Activated CD8-positive, alpha-beta T cell treated with anti-CD3 and anti-CD28 coated beads for 36 hours (primary cell): ENCODE measurements at regions not wholly inside any gene's neighbourhood (a gene's known extent, or its start where the extent isn't known, plus 50 kb on each side); places are given as distances from the start of the nearest gene placed in this dataset.

ENCODE experiments used
- ATAC-seq: fragments of 200-7000 bp; cut with Tn5 transposase; one replicate; pipeline ENCODE4 v1.10.0; 2021; ENCODE audit warnings: mild to moderate bottlenecking, moderate library complexity
- CTCF ChIA-PET: fragments of 350-600 bp; sonication (Branson Sonifier 250); formaldehyde crosslinking; loops from one replicate; lab custom pipeline; 2021; ENCODE audit warnings: antibody characterized with exemption; lab: Charles Lee
- POLR2A ChIA-PET: fragments of 350-600 bp; sonication (Branson Sonifier 250); formaldehyde crosslinking; loops from one replicate; lab custom pipeline; 2021; ENCODE audit warnings: antibody characterized with exemption; lab: Charles Lee
- DNase-seq: peaks from one replicate; pipeline ENCODE4 v3.0.0-alpha.2; 2020
- H3K27ac Mint-ChIP-seq: one replicate; pipeline ENCODE4 v1.8.0; 2021; ENCODE audit warnings: mild to moderate bottlenecking, mixed read lengths
- H3K27me3 Mint-ChIP-seq: one replicate; pipeline ENCODE4 v1.8.0; 2021; ENCODE audit warnings: mixed read lengths
- H3K36me3 Mint-ChIP-seq: one replicate; pipeline ENCODE4 v1.8.0; 2021; ENCODE audit warnings: low read depth, mixed read lengths
- H3K4me1 Mint-ChIP-seq: one replicate; pipeline ENCODE4 v1.8.0; 2021; ENCODE audit warnings: low read depth, mixed read lengths
- H3K4me3 Mint-ChIP-seq: one replicate; pipeline ENCODE4 v1.8.0; 2021; ENCODE audit warnings: mild to moderate bottlenecking, moderate library complexity, mixed read lengths
- H3K9me3 Mint-ChIP-seq: one replicate; pipeline ENCODE4 v1.8.0; 2021; ENCODE audit warnings: mixed read lengths
- CTCF ChIP-seq: fragments of 200-600 bp; IDR thresholded peaks from one replicate; pipeline ENCODE4 v1.8.0; 2022; ENCODE audit warnings: antibody characterized with exemption, mild to moderate bottlenecking
- intact Hi-C: fragments of 100-400 bp; cut with micrococcal nuclease; formaldehyde crosslinking; loops from one replicate; pipeline ENCODE4 v1.10.0; 2022

GRCh38 chr9:15080401-15080800 is 170.2 kb upstream of the FREM1 start:
- H3K27me3 Mint-ChIP-seq: no peaks in the 10 kb centered on the region
- ChIA-PET CTCF (interaction anchor here (1.3 kb wide), 1 partner anchor 33 kb away, joined by 3 read pairs; no protein-coding TSS in a partner anchor), POLR2A (interaction anchor here (0.9 kb wide), 1 partner anchor 14 kb away, joined by 3 read pairs; no protein-coding TSS in a partner anchor)
- TF ChIP-seq CTCF: no peak
- no peaks in the 10 kb centered on the region for H3K36me3 Mint-ChIP-seq
- H3K9me3 Mint-ChIP-seq: no peaks in the 10 kb centered on the region
- ATAC-seq (no peak), DNase-seq (no peak)
- no peak overlapping the region for H3K27ac Mint-ChIP-seq
- no peaks in the 10 kb centered on the region for H3K4me1 Mint-ChIP-seq
- intact Hi-C loops: no loop called here
- H3K4me3 Mint-ChIP-seq: no peak overlapping the region

- no peak overlapping the region for H3K4me3 Mint-ChIP-seq
- no peaks in the 10 kb centered on the region for H3K4me1 Mint-ChIP-seq
- DNase-seq: no peak
- no peak for TF ChIP-seq CTCF
- no peaks in the 10 kb centered on the region for H3K27me3 Mint-ChIP-seq
- no peak overlapping the region for H3K27ac Mint-ChIP-seq
- intact Hi-C loops: no loop called here
- no peak for ATAC-seq
- no peaks in the 10 kb centered on the region for H3K36me3 Mint-ChIP-seq
- ChIA-PET POLR2A (interaction anchor here (0.9 kb wide), 1 partner anchor 14 kb away, joined by 3 read pairs; no protein-coding TSS in a partner anchor), CTCF (no interaction called here)
- no peaks in the 10 kb centered on the region for H3K9me3 Mint-ChIP-seq
Measured at GRCh38 chr9:15079989-15080388, 169.8 kb upstream of the FREM1 start.

- H3K27me3 Mint-ChIP-seq: no peaks in the 10 kb centered on the region
- ChIA-PET POLR2A (no interaction called here), CTCF (interaction anchor here (1.2 to 1.8 kb wide), 2 partner anchors 26 to 57 kb away, joined by 3 to 5 read pairs; no protein-coding TSS in a partner anchor)
- intact Hi-C loops: no loop called here
- ATAC-seq (no peak), DNase-seq (no peak)
- no peaks in the 10 kb centered on the region for H3K36me3 Mint-ChIP-seq
- H3K27ac Mint-ChIP-seq: no peak overlapping the region
- H3K4me1 Mint-ChIP-seq: no peaks in the 10 kb centered on the region
- no peak overlapping the region for H3K4me3 Mint-ChIP-seq
- H3K9me3 Mint-ChIP-seq: no peaks in the 10 kb centered on the region
- no peak for TF ChIP-seq CTCF
Measured at GRCh38 chr9:15077946-15078729, 167.9 kb upstream of the FREM1 start.

- no peak for TF ChIP-seq CTCF
- ATAC-seq: no peak
- intact Hi-C loops: no loop called here
- ChIA-PET CTCF (no interaction called here), POLR2A (no interaction called here)
- Mint-ChIP-seq H3K9me3 (no peaks in the 10 kb centered on the region), H3K27me3 (no peaks in the 10 kb centered on the region), H3K4me3 (no peak overlapping the region), H3K36me3 (no peaks in the 10 kb centered on the region), H3K27ac (no peak overlapping the region), H3K4me1 (no peaks in the 10 kb centered on the region)
- no peak for DNase-seq
Measured at GRCh38 chr9:15073620-15074019, 163.4 kb upstream of the FREM1 start.

GRCh38 chr9:15070716-15071115 is 160.5 kb upstream of the FREM1 start:
- Mint-ChIP-seq H3K36me3 (no peaks in the 10 kb centered on the region), H3K9me3 (no peaks in the 10 kb centered on the region), H3K27ac (no peak overlapping the region), H3K4me1 (no peaks in the 10 kb centered on the region), H3K27me3 (peaks cover 2% of the 10 kb centered on the region), H3K4me3 (no peak overlapping the region)
- intact Hi-C loops: no loop called here
- ChIA-PET CTCF (no interaction called here), POLR2A (no interaction called here)
- no peak for DNase-seq
- no peak for TF ChIP-seq CTCF
- ATAC-seq: no peak
